H9 (cell line): ENCODE measurements at regions not wholly inside any gene's neighbourhood (a gene's known extent, or its start where the extent isn't known, plus 50 kb on each side); places are given as distances from the start of the nearest gene placed in this dataset.

Source experiments
- DNase-seq: peaks from one replicate; pipeline ENCODE4 v3.0.0-alpha.2; 2017
- H2AFZ ChIP-seq: one replicate; pipeline ENCODE4 v1.6.1; 2013; ENCODE audit warnings: mild to moderate bottlenecking, low read length, control low read depth, moderate library complexity
- H2AK5ac ChIP-seq: 2 replicates; pipeline ENCODE4 v1.6.1; 2013; ENCODE audit warnings: low read length, control low read depth, mixed read lengths; ENCODE audit not compliant: insufficient read length
- H2BK120ac ChIP-seq: one replicate; pipeline ENCODE4 v1.6.1; 2013; ENCODE audit warnings: low read depth, mild to moderate bottlenecking, low read length, control low read depth, inconsistent platforms; ENCODE audit not compliant: poor library complexity, severe bottlenecking
- H2BK12ac ChIP-seq: 2 replicates; pipeline ENCODE4 v1.6.1; 2013; ENCODE audit warnings: low read length, control low read depth, mixed read lengths, low read depth; ENCODE audit not compliant: insufficient read length
- H2BK15ac ChIP-seq: 2 replicates; pipeline ENCODE4 v1.6.1; 2013; ENCODE audit warnings: low read depth, low read length, control low read depth
- H2BK20ac ChIP-seq: one replicate; pipeline ENCODE4 v1.6.1; 2013; ENCODE audit warnings: low read depth, mild to moderate bottlenecking, low read length, control low read depth, inconsistent platforms; ENCODE audit not compliant: poor library complexity, severe bottlenecking
- H2BK5ac ChIP-seq: 2 replicates; pipeline ENCODE4 v1.6.1; 2013; ENCODE audit warnings: low read length, control low read depth, mixed read lengths; ENCODE audit not compliant: insufficient read length
- H3K14ac ChIP-seq: 2 replicates; pipeline ENCODE4 v1.6.1; 2013; ENCODE audit warnings: low read length, control low read depth; ENCODE audit not compliant: insufficient read depth
- H3K18ac ChIP-seq: 2 replicates; pipeline ENCODE4 v1.6.1; 2013; ENCODE audit warnings: low read depth, mild to moderate bottlenecking, mixed read lengths, low read length, control low read depth; ENCODE audit not compliant: insufficient read length
- H3K23ac ChIP-seq: 2 replicates; pipeline ENCODE4 v1.6.1; 2013; ENCODE audit warnings: low read length, control low read depth, mixed read lengths, low read depth; ENCODE audit not compliant: insufficient read length
- H3K23me2 ChIP-seq: 2 replicates; pipeline ENCODE4 v1.6.1; 2013; ENCODE audit warnings: low read depth, mild to moderate bottlenecking, mixed read lengths, low read length, control low read depth; ENCODE audit not compliant: insufficient read length, poor library complexity, severe bottlenecking
- H3K27ac ChIP-seq: 2 replicates; pipeline ENCODE4 v1.5.1; 2013; ENCODE audit warnings: low read length, control low read depth, mixed read lengths, low read depth; ENCODE audit not compliant: insufficient read length
- H3K27me3 ChIP-seq: 2 replicates; pipeline ENCODE4 v1.6.1; 2013; ENCODE audit warnings: low read length, control low read depth, inconsistent platforms; ENCODE audit not compliant: insufficient read depth
- H3K4ac ChIP-seq: 2 replicates; pipeline ENCODE4 v1.6.1; 2013; ENCODE audit warnings: low read depth, mild to moderate bottlenecking, control low read depth, inconsistent platforms, low read length, moderate library complexity
- H3K4me1 ChIP-seq: 2 replicates; pipeline ENCODE4 v1.6.1; 2013; ENCODE audit warnings: low read length, control low read depth, inconsistent platforms; ENCODE audit not compliant: insufficient read depth
- H3K4me2 ChIP-seq: 2 replicates; pipeline ENCODE4 v1.6.1; 2013; ENCODE audit warnings: low read length, control low read depth, mixed read lengths; ENCODE audit not compliant: insufficient read length, insufficient read depth
- H3K56ac ChIP-seq: 2 replicates; pipeline ENCODE4 v1.6.1; 2013; ENCODE audit warnings: low read depth, mild to moderate bottlenecking, mixed read lengths, low read length, control low read depth; ENCODE audit not compliant: insufficient read length
- H3K79me1 ChIP-seq: 2 replicates; pipeline ENCODE4 v1.6.1; 2013; ENCODE audit warnings: low read depth, mild to moderate bottlenecking, moderate library complexity, low read length, control low read depth, inconsistent platforms; ENCODE audit not compliant: insufficient read depth, poor library complexity, severe bottlenecking
- H3K79me2 ChIP-seq: 2 replicates; pipeline ENCODE4 v1.6.1; 2013; ENCODE audit warnings: low read length, control low read depth, inconsistent platforms; ENCODE audit not compliant: insufficient read depth
- H3K9ac ChIP-seq: 2 replicates; pipeline ENCODE4 v1.6.1; 2013; ENCODE audit warnings: low read length, control low read depth, mixed read lengths; ENCODE audit not compliant: insufficient read length; ENCODE audit errors: extremely low read depth
- H3K9me3 ChIP-seq: one replicate; pipeline ENCODE4 v1.6.1; 2013; ENCODE audit warnings: low read depth, low read length, inconsistent platforms; ENCODE audit not compliant: control insufficient read depth
- H3T11ph ChIP-seq: one replicate; pipeline ENCODE4 v1.6.1; 2013; ENCODE audit warnings: mild to moderate bottlenecking, low read length, control low read depth, inconsistent platforms
- H4K20me1 ChIP-seq: one replicate; pipeline ENCODE4 v1.6.1; 2013; ENCODE audit not compliant: control insufficient read depth, insufficient read length, insufficient read depth
- H4K5ac ChIP-seq: 2 replicates; pipeline ENCODE4 v1.6.1; 2013; ENCODE audit warnings: low read depth, mild to moderate bottlenecking, mixed read lengths, low read length, control low read depth; ENCODE audit not compliant: insufficient read length
- H4K8ac ChIP-seq: replicated peaks from 2 replicates; pipeline ENCODE4 v1.6.1; 2013; ENCODE audit warnings: low read length, control low read depth, mixed read lengths, low read depth; ENCODE audit not compliant: insufficient read length
- H4K91ac ChIP-seq: 2 replicates; pipeline ENCODE4 v1.6.1; 2013; ENCODE audit warnings: low read depth, mild to moderate bottlenecking, moderate library complexity, mixed read lengths, low read length, control low read depth; ENCODE audit not compliant: insufficient read length
- H3K27ac Mint-ChIP-seq, 3 experiments: 2 replicates in 2 of 3; 3 replicates in 1 of 3; pipeline ENCODE4 v1.8.0; 2020 to 2021; ENCODE audit warnings: mixed read lengths in 3 of 3, mild to moderate bottlenecking in 1 of 3, moderate library complexity in 1 of 3
- H3K27me3 Mint-ChIP-seq: 2 replicates; pipeline ENCODE4 v1.8.0; 2021; ENCODE audit warnings: low read depth, mild to moderate bottlenecking, moderate library complexity, mixed read lengths
- H3K36me3 Mint-ChIP-seq, 3 experiments: 2 replicates in 2 of 3; 3 replicates in 1 of 3; pipeline ENCODE4 v1.8.0; 2020 to 2021; ENCODE audit warnings: low read depth in 3 of 3, mixed read lengths in 3 of 3; ENCODE audit not compliant: insufficient read depth in 1 of 3
- H3K4me1 Mint-ChIP-seq, 2 experiments: 2 replicates each; pipeline ENCODE4 v1.8.0; 2020; ENCODE audit warnings: mixed read lengths in 2 of 2
- H3K4me3 Mint-ChIP-seq, 2 experiments: 2 replicates in 1 of 2; 3 replicates in 1 of 2; pipeline ENCODE4 v1.8.0; 2020 to 2021; ENCODE audit warnings: mild to moderate bottlenecking in 2 of 2, mixed read lengths in 2 of 2, moderate library complexity in 1 of 2
- H3K9me3 Mint-ChIP-seq, 2 experiments: 2 replicates in 1 of 2; 3 replicates in 1 of 2; pipeline ENCODE4 v1.8.0; 2020; ENCODE audit warnings: mild to moderate bottlenecking in 2 of 2, mixed read lengths in 2 of 2, moderate library complexity in 1 of 2
- CTCF ChIP-seq: fragments of 200-600 bp; sonication (generic); conservative IDR thresholded peaks from 3 replicates; pipeline ENCODE4 v1.8.0; 2021; ENCODE audit warnings: antibody characterized with exemption, mild to moderate bottlenecking
- WGBS: extraction: QIAGEN DNeasy Blood & Tissue Kit; methylation state at CpG from one replicate; pipeline ENCODE4 v1.1.7; 2013; ENCODE audit warnings: missing lambda C conversion rate, low lambda C conversion rate, mixed read lengths; ENCODE audit not compliant: insufficient read length; ENCODE audit errors: extremely low coverage; 5-methylcytosine and 5-hydroxymethylcytosine counted together

GRCh38 chr10:81192221-81192788, 654.6 kb downstream of the SH2D4B start:
- Histone ChIP-seq H3K4ac (no peak overlapping the region), H3K14ac (no peak overlapping the region), H3K23me2 (no peaks in the 10 kb centered on the region), H3K4me1 (no peaks in the 10 kb centered on the region), H3K23ac (no peak overlapping the region), H2BK20ac (no peak overlapping the region), H2BK120ac (no peak overlapping the region), H3K9me3 (no peaks in the 10 kb centered on the region), H2BK5ac (no peak overlapping the region), H3K9ac (no peak overlapping the region), H3K4me2 (no peak overlapping the region), H4K8ac (no peak overlapping the region), H3T11ph (no peak overlapping the region), H3K56ac (no peak overlapping the region), H4K20me1 (no peaks in the 10 kb centered on the region), H3K79me1 (no peaks in the 10 kb centered on the region), H2BK15ac (no peak overlapping the region), H2AK5ac (no peak overlapping the region), H3K79me2 (no peaks in the 10 kb centered on the region), H2BK12ac (no peak overlapping the region), H4K5ac (no peak overlapping the region), H2AFZ (no peak overlapping the region), H3K18ac (no peak overlapping the region), H3K27ac (no peak overlapping the region), H4K91ac (no peak overlapping the region), H3K27me3 (no peaks in the 10 kb centered on the region)
- Mint-ChIP-seq H3K9me3 (no peaks in the 10 kb centered on the region; a peak in 1 of 5 replicates), H3K27ac (no peak overlapping the region), H3K4me3 (no peak overlapping the region), H3K27me3 (no peaks in the 10 kb centered on the region), H3K4me1 (peaks cover 7% of the 10 kb centered on the region in 2 experiments), H3K36me3 (no peaks in the 10 kb centered on the region)
- WGBS, result no CpG with 5 or more reads among the region's 6 CpGs
- TF ChIP-seq CTCF, result no peak
- DNase-seq, result no peak
